GM12878 (cell line): ENCODE measurements at regions not wholly inside any gene's neighbourhood (a gene's known extent, or its start where the extent isn't known, plus 50 kb on each side); places are given as distances from the start of the nearest gene placed in this dataset.

ENCODE experiments used
- ATF2 ChIP-seq: IDR thresholded peaks from 2 replicates; pipeline ENCODE4 v1.6.1; 2012; ENCODE audit warnings: low read length, inconsistent platforms
- BRCA1 ChIP-seq: IDR thresholded peaks from 2 replicates; pipeline ENCODE4 v1.6.1; 2011; ENCODE audit warnings: low read depth, low read length, improper control_type of control experiment
- CTCF ChIP-seq, 3 experiments: IDR thresholded peaks in 2 of 3; conservative IDR thresholded peaks in 1 of 3; 2 replicates each; pipeline ENCODE4 v1.5.1; 2011; ENCODE audit warnings: low read depth in 3 of 3, low read length in 3 of 3, mild to moderate bottlenecking in 3 of 3, control low read depth in 2 of 3, moderate library complexity in 2 of 3, inconsistent platforms in 1 of 3, mixed read lengths in 1 of 3; ENCODE audit not compliant: control insufficient read depth in 2 of 3, insufficient read depth in 1 of 3; ENCODE audit errors: extremely low read depth in 1 of 3
- MLLT1 ChIP-seq: fragments of 450-650 bp; IDR thresholded peaks from 2 replicates; pipeline ENCODE4 v1.6.1; 2016; ENCODE audit warnings: mild to moderate bottlenecking
- ZNF384 ChIP-seq: IDR thresholded peaks from 2 replicates; pipeline ENCODE4 v1.6.1; 2012; ENCODE audit warnings: low read depth, mild to moderate bottlenecking, low read length, improper control_type of control experiment, borderline replicate concordance

- TF ChIP-seq ATF2, result no peak
- TF ChIP-seq ZNF384, result no peak
- no peak for TF ChIP-seq BRCA1
- no peak for TF ChIP-seq MLLT1
- no peak for TF ChIP-seq CTCF (IDR thresholded peaks at IDR 0.05 in 2 of 3, conservative IDR thresholded peaks at IDR 0.05 in 1 of 3; ENCODE audit: control insufficient read depth in 2 of 3, extremely low read depth in 1 of 3, insufficient read depth in 1 of 3, low read depth in 3 of 3, low read length in 3 of 3)
Observed at GRCh38 chr22:34976886-34977285, 89.1 kb upstream of the ISX start.
